ENCODE measurements at regions not wholly inside any gene's neighbourhood (a gene's known extent, or its start where the extent isn't known, plus 50 kb on each side); places are given as distances from the start of the nearest gene placed in this dataset.

- H2AFZ ChIP-seq (replicated peaks; ENCODE audit: low read length, poor library complexity): no peak overlapping the region
- ATAC-seq (ENCODE audit: low read depth) (no peak), DNase-seq (no peak)
- H4K8ac ChIP-seq (ENCODE audit: low read depth in 2 of 2, low read length in 2 of 2): no peak overlapping the region
- H3K4me2 ChIP-seq (ENCODE audit: low read depth, low read length): no peak overlapping the region; the same call in 1 of the 2 replicates
- no peak overlapping the region for H2AK5ac ChIP-seq (ENCODE audit: low read depth, low read length)
- no peak overlapping the region for H3K9ac ChIP-seq (ENCODE audit: low read depth, low read length)
- no peak overlapping the region for H3K23ac ChIP-seq (ENCODE audit: low read depth, low read length)
- TF ChIP-seq MAZ (IDR thresholded peaks at IDR 0.05; ENCODE audit: borderline replicate concordance, low read depth, low read length) (no peak), POLR2A (IDR thresholded peaks at IDR 0.05; ENCODE audit: low read depth, low read length) (no peak), CHD1 (IDR thresholded peaks at IDR 0.05; ENCODE audit: low read depth, low read length) (no peak), CTCF (conservative IDR thresholded peaks at IDR 0.05; ENCODE audit: low read depth, low read length) (no peak), ELK1 (IDR thresholded peaks at IDR 0.05; ENCODE audit: borderline replicate concordance, low read depth, low read length) (no peak), SMC3 (IDR thresholded peaks at IDR 0.05; ENCODE audit: low read depth, low read length) (no peak)
- BruUV-seq (replicated peaks): no TSS peak
- no peaks in the 10 kb centered on the region for H3K36me3 ChIP-seq (ENCODE audit: control insufficient read depth, insufficient read depth, low read length)
- H3K27me3 ChIP-seq (ENCODE audit: control insufficient read depth, insufficient read depth, low read length): no peaks in the 10 kb centered on the region
- H4K5ac ChIP-seq (ENCODE audit: low read depth, low read length): no peak overlapping the region
- dilution Hi-C loops (cut with HindIII; ENCODE audit: low sequenced_read_pairs, unreplicated experiment) (no loop called here), in situ Hi-C loops (cut with MboI; ENCODE audit: low sequenced_read_pairs) (no loop called here), intact Hi-C loops (cut with micrococcal nuclease) (no loop called here)
- H2BK5ac ChIP-seq (ENCODE audit: low read depth, low read length, poor library complexity, severe bottlenecking): no peak overlapping the region
- no peak overlapping the region for H2AK9ac ChIP-seq (replicated peaks; ENCODE audit: low read depth, low read length, poor library complexity)
- H2BK20ac ChIP-seq (ENCODE audit: low read depth, low read length): no peak overlapping the region
- no peaks in the 10 kb centered on the region for H3K79me1 ChIP-seq (ENCODE audit: low read depth in 1 of 2, low read length in 2 of 2)
- 8% methylated on average over 7 of the region's 15 CpGs; no CpG with 5 or more reads in 1 of the 2 experiments for WGBS, 2 experiments (ENCODE audit: extremely low coverage in 2 of 2, insufficient read length in 1 of 2)
- no peaks in the 10 kb centered on the region for H3K9me3 ChIP-seq (ENCODE audit: control insufficient read depth, insufficient read depth, low read length)
- no peak overlapping the region for H2BK120ac ChIP-seq (ENCODE audit: low read depth, low read length)
- ChIA-PET CTCF (interaction anchor here (0.6 kb wide), 1 partner anchor 1092 kb away, joined by 3 read pairs; no protein-coding TSS in a partner anchor), POLR2A (ENCODE audit: unreplicated experiment) (no interaction called here)
- H3K56ac ChIP-seq (ENCODE audit: extremely low read depth, insufficient read depth, low read length): no peak overlapping the region
- no peak overlapping the region for H4K91ac ChIP-seq (ENCODE audit: insufficient read depth, low read depth, low read length)
- no peak overlapping the region for H3K4me3 ChIP-seq (ENCODE audit: insufficient read depth, low read depth, low read length)
- no peak overlapping the region for H3K4ac ChIP-seq (ENCODE audit: low read depth, low read length)
- no peaks in the 10 kb centered on the region for H3K4me1 ChIP-seq (ENCODE audit: control insufficient read depth, insufficient read depth, low read length)
- H3K18ac ChIP-seq (ENCODE audit: low read depth, low read length): no peak overlapping the region
- H3K27ac ChIP-seq (ENCODE audit: insufficient read depth, low read length): no peak overlapping the region
- no peaks in the 10 kb centered on the region for H3K9me1 ChIP-seq (ENCODE audit: insufficient read depth, low read length)
- H4K20me1 ChIP-seq (ENCODE audit: insufficient read depth, low read length): no peaks in the 10 kb centered on the region
- H3K14ac ChIP-seq (replicated peaks; ENCODE audit: low read depth, low read length): no peak overlapping the region
- H2BK15ac ChIP-seq (ENCODE audit: low read depth, low read length): no peak overlapping the region
These were observed 406.4 kb downstream of the FAM47A start for GRCh38 chrX:33725535-33726210.

All from IMR-90 (cell line).